Liver (tissue), 8 donors: ENCODE measurements at regions not wholly inside any gene's neighbourhood (a gene's known extent, or its start where the extent isn't known, plus 50 kb on each side); places are given as distances from the start of the nearest gene placed in this dataset.

Experiments used
- DNase-seq: peaks from one replicate; pipeline ENCODE4 v3.0.0-alpha.2; 2017; ENCODE audit warnings: low spot score
- H3K27ac ChIP-seq, 2 donors: one replicate each; pipeline ENCODE4 v1.7.0; 2013; ENCODE audit warnings: inconsistent platforms in 2 of 2, low read length in 2 of 2, control low read depth in 1 of 2, low read depth in 1 of 2, mild to moderate bottlenecking in 1 of 2
- H3K27me3 ChIP-seq, 4 donors: one replicate each; pipeline versions ENCODE4 v1.6.1 to v1.7.0; 2013; ENCODE audit warnings: low read length in 3 of 4, inconsistent platforms in 1 of 4, mild to moderate bottlenecking in 1 of 4, moderate library complexity in 1 of 4; ENCODE audit not compliant: control insufficient read depth in 4 of 4, insufficient read depth in 4 of 4
- H3K36me3 ChIP-seq, 4 donors: one replicate each; pipeline versions ENCODE4 v1.6.1 to v1.7.0; 2013; ENCODE audit warnings: low read length in 3 of 4, mild to moderate bottlenecking in 3 of 4, low read depth in 1 of 4, moderate library complexity in 1 of 4; ENCODE audit not compliant: control insufficient read depth in 4 of 4, insufficient read depth in 3 of 4
- H3K4me1 ChIP-seq, 4 donors: one replicate each; pipeline versions ENCODE4 v1.6.1 to v1.7.0; 2013; ENCODE audit warnings: low read length in 3 of 4, mild to moderate bottlenecking in 3 of 4, moderate library complexity in 1 of 4; ENCODE audit not compliant: control insufficient read depth in 4 of 4, insufficient read depth in 4 of 4
- H3K4me3 ChIP-seq, 3 donors: one replicate each; pipeline versions ENCODE4 v1.6.1 to v1.7.0; 2013; ENCODE audit warnings: low read length in 3 of 3, control low read depth in 1 of 3, low read depth in 1 of 3, mild to moderate bottlenecking in 1 of 3
- H3K9ac ChIP-seq, 2 donors: one replicate each; pipeline ENCODE4 v1.7.0; 2013; ENCODE audit warnings: low read length in 2 of 2, mild to moderate bottlenecking in 2 of 2, moderate library complexity in 2 of 2, control low read depth in 1 of 2, low read depth in 1 of 2
- H3K9me3 ChIP-seq, 4 donors: one replicate each; pipeline versions ENCODE4 v1.6.1 to v1.7.0; 2013; ENCODE audit warnings: low read length in 3 of 4; ENCODE audit not compliant: control insufficient read depth in 4 of 4
- ATF3 ChIP-seq: IDR thresholded peaks from 2 replicates; pipeline ENCODE4 v1.6.1; 2016; ENCODE audit warnings: antibody characterized with exemption
- EGR1 ChIP-seq, 2 donors: IDR thresholded peaks; 2 replicates each; pipeline ENCODE4 v1.6.1; 2016 to 2018; ENCODE audit warnings: antibody characterized with exemption in 2 of 2, low read depth in 2 of 2
- FOXA1 ChIP-seq: IDR thresholded peaks from 2 replicates; pipeline ENCODE4 v1.6.1; 2016; ENCODE audit warnings: antibody characterized with exemption
- FOXA2 ChIP-seq: IDR thresholded peaks from 2 replicates; pipeline ENCODE4 v1.6.1; 2016; ENCODE audit warnings: antibody characterized with exemption
- GABPA ChIP-seq, 2 donors: IDR thresholded peaks in 1 of 2; conservative IDR thresholded peaks in 1 of 2; 2 replicates each; pipeline ENCODE4 v1.6.1; 2016; ENCODE audit warnings: antibody characterized with exemption in 2 of 2, mild to moderate bottlenecking in 1 of 2, moderate library complexity in 1 of 2
- HNF4A ChIP-seq, 2 donors: conservative IDR thresholded peaks; 2 replicates each; pipeline ENCODE4 v1.6.1; 2016; ENCODE audit warnings: antibody characterized with exemption in 2 of 2, mild to moderate bottlenecking in 2 of 2
- HNF4G ChIP-seq: IDR thresholded peaks from 2 replicates; pipeline ENCODE4 v1.6.1; 2016; ENCODE audit warnings: antibody characterized with exemption
- JUND ChIP-seq, 2 donors: IDR thresholded peaks; 2 replicates each; pipeline ENCODE4 v1.6.1; 2016; ENCODE audit warnings: antibody characterized with exemption in 2 of 2
- MAX ChIP-seq: IDR thresholded peaks from 2 replicates; pipeline ENCODE4 v1.6.1; 2016; ENCODE audit warnings: antibody characterized with exemption
- NR2F2 ChIP-seq: IDR thresholded peaks from 2 replicates; pipeline ENCODE4 v1.6.1; 2016; ENCODE audit warnings: antibody characterized with exemption
- RAD21 ChIP-seq, 2 donors: IDR thresholded peaks; 2 replicates each; pipeline ENCODE4 v1.6.1; 2016; ENCODE audit warnings: antibody characterized with exemption in 2 of 2, mild to moderate bottlenecking in 2 of 2
- TAF1 ChIP-seq: conservative IDR thresholded peaks from 2 replicates; pipeline ENCODE4 v1.6.1; 2016; ENCODE audit warnings: antibody characterized with exemption, mild to moderate bottlenecking
- YY1 ChIP-seq: IDR thresholded peaks from 2 replicates; pipeline ENCODE4 v1.6.1; 2016; ENCODE audit warnings: antibody characterized with exemption, mild to moderate bottlenecking
- WGBS: extraction: QIAGEN DNeasy Blood & Tissue Kit; methylation state at CpG from one replicate; pipeline ENCODE4 v1.1.7; 2013; 5-methylcytosine and 5-hydroxymethylcytosine counted together
- TF ChIP-seq, protein P1 (sequence below): IDR thresholded peaks from 2 replicates; pipeline ENCODE4 v1.6.1; 2016; ENCODE audit warnings: antibody characterized with exemption
- TF ChIP-seq, protein P2 (sequence below): fragments of 150-350 bp; IDR thresholded peaks from 2 replicates; pipeline ENCODE4 v1.5.1; 2017; ENCODE audit warnings: improper control_type of control experiment, low read depth, low read length; ENCODE audit not compliant: missing input control
- TF ChIP-seq, protein P3 (sequence below): IDR thresholded peaks from 2 replicates; pipeline ENCODE4 v1.6.1; 2016; ENCODE audit warnings: antibody characterized with exemption, mild to moderate bottlenecking
- donor health status: healthy.
- donor health status: healthy.
- donor health status: healthy.
- donor health status: healthy.
- donor health status: healthy.

- TF ChIP-seq, protein P1, sequence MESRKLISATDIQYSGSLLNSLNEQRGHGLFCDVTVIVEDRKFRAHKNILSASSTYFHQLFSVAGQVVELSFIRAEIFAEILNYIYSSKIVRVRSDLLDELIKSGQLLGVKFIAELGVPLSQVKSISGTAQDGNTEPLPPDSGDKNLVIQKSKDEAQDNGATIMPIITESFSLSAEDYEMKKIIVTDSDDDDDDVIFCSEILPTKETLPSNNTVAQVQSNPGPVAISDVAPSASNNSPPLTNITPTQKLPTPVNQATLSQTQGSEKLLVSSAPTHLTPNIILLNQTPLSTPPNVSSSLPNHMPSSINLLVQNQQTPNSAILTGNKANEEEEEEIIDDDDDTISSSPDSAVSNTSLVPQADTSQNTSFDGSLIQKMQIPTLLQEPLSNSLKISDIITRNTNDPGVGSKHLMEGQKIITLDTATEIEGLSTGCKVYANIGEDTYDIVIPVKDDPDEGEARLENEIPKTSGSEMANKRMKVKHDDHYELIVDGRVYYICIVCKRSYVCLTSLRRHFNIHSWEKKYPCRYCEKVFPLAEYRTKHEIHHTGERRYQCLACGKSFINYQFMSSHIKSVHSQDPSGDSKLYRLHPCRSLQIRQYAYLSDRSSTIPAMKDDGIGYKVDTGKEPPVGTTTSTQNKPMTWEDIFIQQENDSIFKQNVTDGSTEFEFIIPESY, result no peak
- TF ChIP-seq EGR1 (IDR thresholded peaks at IDR 0.05; ENCODE audit: low read depth in 2 of 2) (no peak), ATF3 (no peak)
Measured at GRCh38 chr16:82395212-82395611, 225.2 kb upstream of the MPHOSPH6 start (continued).

DNA sequence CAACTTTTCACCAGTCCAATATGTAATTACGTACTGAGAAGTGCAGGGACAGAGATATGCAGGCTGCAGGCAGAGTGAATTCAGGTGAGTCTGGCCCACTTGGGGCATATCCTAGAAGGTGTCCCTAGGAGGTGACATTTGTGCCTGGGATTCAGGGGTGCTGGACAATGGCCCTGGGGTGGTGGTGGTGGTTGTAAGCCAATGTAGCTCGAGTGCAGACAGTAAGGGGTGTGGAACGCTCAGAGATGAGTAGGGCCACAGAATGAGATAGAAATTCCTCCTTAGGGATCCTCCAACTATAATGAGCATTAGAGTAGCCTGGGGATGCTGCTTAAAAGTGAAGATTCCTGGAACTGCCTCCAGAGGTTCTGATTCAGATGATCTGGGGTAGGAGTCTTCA, 221.7 kb upstream of the MPHOSPH6 start:
- Histone ChIP-seq H3K9me3 (no peaks in the 10 kb centered on the region), H3K27ac (no peak overlapping the region), H3K4me1 (no peaks in the 10 kb centered on the region), H3K27me3 (peaks cover 0 to 7% (median under 1%) of the 10 kb centered on the region in 4 donors), H3K4me3 (no peak overlapping the region), H3K9ac (no peak overlapping the region), H3K36me3 (no peaks in the 10 kb centered on the region)
- no peak for TF ChIP-seq HNF4G
- no peak for TF ChIP-seq ATF3
- TF ChIP-seq EGR1 (IDR thresholded peaks at IDR 0.05; ENCODE audit: low read depth in 2 of 2), result no peak
- TF ChIP-seq RAD21 (IDR thresholded peaks at IDR 0.05), result no peak
- no peak for TF ChIP-seq HNF4A (conservative IDR thresholded peaks at IDR 0.05)
- TF ChIP-seq GABPA (IDR thresholded peaks at IDR 0.05 in 1 of 2, conservative IDR thresholded peaks at IDR 0.05 in 1 of 2), result no peak
- no peak for TF ChIP-seq FOXA2
- TF ChIP-seq TAF1, result no peak
- TF ChIP-seq, protein P1, result no peak
- TF ChIP-seq YY1, result no peak
- TF ChIP-seq FOXA1, result no peak
- no peak for TF ChIP-seq JUND (IDR thresholded peaks at IDR 0.05)
- no peak for TF ChIP-seq MAX
- TF ChIP-seq, protein P2, sequence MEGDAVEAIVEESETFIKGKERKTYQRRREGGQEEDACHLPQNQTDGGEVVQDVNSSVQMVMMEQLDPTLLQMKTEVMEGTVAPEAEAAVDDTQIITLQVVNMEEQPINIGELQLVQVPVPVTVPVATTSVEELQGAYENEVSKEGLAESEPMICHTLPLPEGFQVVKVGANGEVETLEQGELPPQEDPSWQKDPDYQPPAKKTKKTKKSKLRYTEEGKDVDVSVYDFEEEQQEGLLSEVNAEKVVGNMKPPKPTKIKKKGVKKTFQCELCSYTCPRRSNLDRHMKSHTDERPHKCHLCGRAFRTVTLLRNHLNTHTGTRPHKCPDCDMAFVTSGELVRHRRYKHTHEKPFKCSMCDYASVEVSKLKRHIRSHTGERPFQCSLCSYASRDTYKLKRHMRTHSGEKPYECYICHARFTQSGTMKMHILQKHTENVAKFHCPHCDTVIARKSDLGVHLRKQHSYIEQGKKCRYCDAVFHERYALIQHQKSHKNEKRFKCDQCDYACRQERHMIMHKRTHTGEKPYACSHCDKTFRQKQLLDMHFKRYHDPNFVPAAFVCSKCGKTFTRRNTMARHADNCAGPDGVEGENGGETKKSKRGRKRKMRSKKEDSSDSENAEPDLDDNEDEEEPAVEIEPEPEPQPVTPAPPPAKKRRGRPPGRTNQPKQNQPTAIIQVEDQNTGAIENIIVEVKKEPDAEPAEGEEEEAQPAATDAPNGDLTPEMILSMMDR, result no peak
- TF ChIP-seq, protein P3, sequence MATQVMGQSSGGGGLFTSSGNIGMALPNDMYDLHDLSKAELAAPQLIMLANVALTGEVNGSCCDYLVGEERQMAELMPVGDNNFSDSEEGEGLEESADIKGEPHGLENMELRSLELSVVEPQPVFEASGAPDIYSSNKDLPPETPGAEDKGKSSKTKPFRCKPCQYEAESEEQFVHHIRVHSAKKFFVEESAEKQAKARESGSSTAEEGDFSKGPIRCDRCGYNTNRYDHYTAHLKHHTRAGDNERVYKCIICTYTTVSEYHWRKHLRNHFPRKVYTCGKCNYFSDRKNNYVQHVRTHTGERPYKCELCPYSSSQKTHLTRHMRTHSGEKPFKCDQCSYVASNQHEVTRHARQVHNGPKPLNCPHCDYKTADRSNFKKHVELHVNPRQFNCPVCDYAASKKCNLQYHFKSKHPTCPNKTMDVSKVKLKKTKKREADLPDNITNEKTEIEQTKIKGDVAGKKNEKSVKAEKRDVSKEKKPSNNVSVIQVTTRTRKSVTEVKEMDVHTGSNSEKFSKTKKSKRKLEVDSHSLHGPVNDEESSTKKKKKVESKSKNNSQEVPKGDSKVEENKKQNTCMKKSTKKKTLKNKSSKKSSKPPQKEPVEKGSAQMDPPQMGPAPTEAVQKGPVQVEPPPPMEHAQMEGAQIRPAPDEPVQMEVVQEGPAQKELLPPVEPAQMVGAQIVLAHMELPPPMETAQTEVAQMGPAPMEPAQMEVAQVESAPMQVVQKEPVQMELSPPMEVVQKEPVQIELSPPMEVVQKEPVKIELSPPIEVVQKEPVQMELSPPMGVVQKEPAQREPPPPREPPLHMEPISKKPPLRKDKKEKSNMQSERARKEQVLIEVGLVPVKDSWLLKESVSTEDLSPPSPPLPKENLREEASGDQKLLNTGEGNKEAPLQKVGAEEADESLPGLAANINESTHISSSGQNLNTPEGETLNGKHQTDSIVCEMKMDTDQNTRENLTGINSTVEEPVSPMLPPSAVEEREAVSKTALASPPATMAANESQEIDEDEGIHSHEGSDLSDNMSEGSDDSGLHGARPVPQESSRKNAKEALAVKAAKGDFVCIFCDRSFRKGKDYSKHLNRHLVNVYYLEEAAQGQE, result no peak
- no peak for TF ChIP-seq NR2F2
- no peak for DNase-seq
- 88% methylated on average over 3 of the region's 3 CpGs for WGBS
